IMR-90 (cell line): ENCODE measurements at regions not wholly inside any gene's neighbourhood (a gene's known extent, or its start where the extent isn't known, plus 50 kb on each side); places are given as distances from the start of the nearest gene placed in this dataset.

Experiments
- ATAC-seq: fragments of 200-7000 bp; cut with Tn5 transposase; 2 replicates; pipeline ENCODE4 v1.9.1; 2020; ENCODE audit warnings: low read depth, mild to moderate bottlenecking, moderate library complexity
- BruUV-seq: library from RNA; stranded (reverse); fragments of 400-500 nt; replicated peaks from 2 replicates; lab custom pipeline; 2021; lab: Mats Ljungman, UMichigan
- CTCF ChIA-PET: fragments of 300-600 bp; formaldehyde crosslinking; extraction: SDS; loops from one replicate; lab custom pipeline; 2021; ENCODE audit warnings: antibody characterized with exemption; lab: Yijun Ruan, JAX
- POLR2A ChIA-PET: fragments of 300-600 bp; sonication (Branson Sonifier 250); formaldehyde crosslinking; loops from one replicate; lab custom pipeline; 2022; ENCODE audit warnings: antibody characterized with exemption; ENCODE audit not compliant: unreplicated experiment; lab: Charles Lee
- DNase-seq: peaks from one replicate; pipeline ENCODE4 v3.0.0; 2013
- H2AFZ ChIP-seq: replicated peaks from 2 replicates; pipeline ENCODE3; 2013; ENCODE audit warnings: low read length, mild to moderate bottlenecking; ENCODE audit not compliant: poor library complexity
- H2AK5ac ChIP-seq: 2 replicates; pipeline ENCODE4 v1.6.1; 2013; ENCODE audit warnings: low read depth, low read length, inconsistent platforms
- H2AK9ac ChIP-seq: replicated peaks from 2 replicates; pipeline ENCODE3; 2013; ENCODE audit warnings: mild to moderate bottlenecking, low read depth, low read length, moderate library complexity; ENCODE audit not compliant: poor library complexity
- H2BK120ac ChIP-seq: 2 replicates; pipeline ENCODE4 v1.6.1; 2013; ENCODE audit warnings: low read depth, low read length, inconsistent platforms
- H2BK15ac ChIP-seq: 3 replicates; pipeline ENCODE4 v1.6.1; 2013; ENCODE audit warnings: low read depth, low read length, inconsistent platforms
- H2BK20ac ChIP-seq: 2 replicates; pipeline ENCODE4 v1.6.1; 2013; ENCODE audit warnings: low read depth, mild to moderate bottlenecking, inconsistent platforms, low read length, moderate library complexity
- H2BK5ac ChIP-seq: 2 replicates; pipeline ENCODE4 v1.6.1; 2013; ENCODE audit warnings: mild to moderate bottlenecking, low read depth, low read length, inconsistent platforms; ENCODE audit not compliant: poor library complexity, severe bottlenecking
- H3K14ac ChIP-seq: replicated peaks from 2 replicates; pipeline ENCODE4 v1.6.1; 2013; ENCODE audit warnings: low read depth, low read length, inconsistent platforms
- H3K18ac ChIP-seq: 2 replicates; pipeline ENCODE4 v1.6.1; 2013; ENCODE audit warnings: low read depth, low read length, control low read depth
- H3K23ac ChIP-seq: 2 replicates; pipeline ENCODE4 v1.6.1; 2013; ENCODE audit warnings: low read depth, low read length, inconsistent platforms
- H3K27ac ChIP-seq: 2 replicates; pipeline ENCODE4 v1.5.1; 2013; ENCODE audit warnings: mild to moderate bottlenecking, control low read depth, low read length; ENCODE audit not compliant: insufficient read depth
- H3K27me3 ChIP-seq: 2 replicates; pipeline ENCODE4 v1.6.1; 2013; ENCODE audit warnings: low read length; ENCODE audit not compliant: control insufficient read depth, insufficient read depth
- H3K36me3 ChIP-seq: 2 replicates; pipeline ENCODE4 v1.6.1; 2013; ENCODE audit warnings: low read length, mixed read lengths; ENCODE audit not compliant: control insufficient read depth, insufficient read depth
- H3K4ac ChIP-seq: 2 replicates; pipeline ENCODE4 v1.6.1; 2013; ENCODE audit warnings: low read depth, low read length, inconsistent platforms
- H3K4me1 ChIP-seq: 2 replicates; pipeline ENCODE4 v1.6.1; 2013; ENCODE audit warnings: low read length, mixed read lengths; ENCODE audit not compliant: control insufficient read depth, insufficient read depth
- H3K4me2 ChIP-seq: 2 replicates; pipeline ENCODE4 v1.6.1; 2013; ENCODE audit warnings: low read depth, mild to moderate bottlenecking, control low read depth, low read length, moderate library complexity
- H3K4me3 ChIP-seq: 2 replicates; pipeline ENCODE4 v1.5.1; 2013; ENCODE audit warnings: low read depth, mild to moderate bottlenecking, control low read depth, low read length, moderate library complexity; ENCODE audit not compliant: insufficient read depth
- H3K56ac ChIP-seq: 2 replicates; pipeline ENCODE4 v1.6.1; 2013; ENCODE audit warnings: low read length, inconsistent platforms; ENCODE audit not compliant: insufficient read depth; ENCODE audit errors: extremely low read depth
- H3K79me1 ChIP-seq, 2 experiments: 2 replicates each; pipeline ENCODE4 v1.6.1; 2013; ENCODE audit warnings: low read length in 2 of 2, inconsistent platforms in 1 of 2, low read depth in 1 of 2
- H3K9ac ChIP-seq: 2 replicates; pipeline ENCODE4 v1.6.1; 2013; ENCODE audit warnings: low read depth, low read length, control low read depth
- H3K9me1 ChIP-seq: 2 replicates; pipeline ENCODE4 v1.6.1; 2013; ENCODE audit warnings: low read length, inconsistent platforms; ENCODE audit not compliant: insufficient read depth
- H3K9me3 ChIP-seq: 2 replicates; pipeline ENCODE4 v1.6.1; 2013; ENCODE audit warnings: low read length; ENCODE audit not compliant: control insufficient read depth, insufficient read depth
- H4K20me1 ChIP-seq: 2 replicates; pipeline ENCODE4 v1.6.1; 2013; ENCODE audit warnings: low read length, inconsistent platforms; ENCODE audit not compliant: insufficient read depth
- H4K5ac ChIP-seq: 2 replicates; pipeline ENCODE4 v1.6.1; 2013; ENCODE audit warnings: mild to moderate bottlenecking, low read depth, low read length, control low read depth
- H4K8ac ChIP-seq, 2 experiments: 2 replicates each; pipeline ENCODE4 v1.6.1; 2013; ENCODE audit warnings: low read depth in 2 of 2, low read length in 2 of 2, control low read depth in 1 of 2, inconsistent platforms in 1 of 2
- H4K91ac ChIP-seq: 2 replicates; pipeline ENCODE4 v1.6.1; 2013; ENCODE audit warnings: low read depth, low read length, inconsistent platforms; ENCODE audit not compliant: insufficient read depth
- BHLHE40 ChIP-seq: fragments of 150-350 bp; IDR thresholded peaks from 2 replicates; pipeline ENCODE4 v1.6.1; 2016; ENCODE audit warnings: mild to moderate bottlenecking, low read depth, low read length
- CEBPB ChIP-seq: IDR thresholded peaks from 2 replicates; pipeline ENCODE4 v1.6.1; 2012; ENCODE audit warnings: low read depth, low read length, improper control_type of control experiment
- CHD1 ChIP-seq: IDR thresholded peaks from 2 replicates; pipeline ENCODE4 v1.6.1; 2012; ENCODE audit warnings: low read depth, low read length, improper control_type of control experiment
- CTCF ChIP-seq: conservative IDR thresholded peaks from 2 replicates; pipeline ENCODE4 v1.5.1; 2012; ENCODE audit warnings: mild to moderate bottlenecking, low read depth, low read length, improper control_type of control experiment
- ELK1 ChIP-seq: fragments of 150-350 bp; IDR thresholded peaks from 2 replicates; pipeline ENCODE4 v1.6.1; 2016; ENCODE audit warnings: low read depth, mild to moderate bottlenecking, low read length, moderate library complexity, borderline replicate concordance
- MAFK ChIP-seq: IDR thresholded peaks from 2 replicates; pipeline ENCODE4 v1.6.1; 2012; ENCODE audit warnings: low read depth, low read length, improper control_type of control experiment
- MAZ ChIP-seq: IDR thresholded peaks from 2 replicates; pipeline ENCODE4 v1.6.1; 2012; ENCODE audit warnings: low read depth, mild to moderate bottlenecking, low read length, improper control_type of control experiment, moderate library complexity, borderline replicate concordance
- MXI1 ChIP-seq: IDR thresholded peaks from 2 replicates; pipeline ENCODE4 v1.6.1; 2012; ENCODE audit warnings: low read depth, mild to moderate bottlenecking, low read length, moderate library complexity, borderline replicate concordance
- NFE2L2 ChIP-seq: fragments of 150-350 bp; IDR thresholded peaks from 2 replicates; pipeline ENCODE4 v1.6.1; 2016; ENCODE audit warnings: low read depth, mild to moderate bottlenecking, low read length
- POLR2A ChIP-seq: IDR thresholded peaks from 2 replicates; pipeline ENCODE4 v1.6.1; 2012; ENCODE audit warnings: mild to moderate bottlenecking, low read depth, low read length
- RAD21 ChIP-seq: IDR thresholded peaks from 2 replicates; pipeline ENCODE4 v1.6.1; 2012; ENCODE audit warnings: low read length, improper control_type of control experiment
- RCOR1 ChIP-seq: IDR thresholded peaks from 2 replicates; pipeline ENCODE4 v1.6.1; 2012; ENCODE audit warnings: mild to moderate bottlenecking, low read length, improper control_type of control experiment; ENCODE audit not compliant: insufficient replicate concordance
- RFX5 ChIP-seq: IDR thresholded peaks from 2 replicates; pipeline ENCODE4 v1.8.0; 2012; ENCODE audit warnings: low read depth, mild to moderate bottlenecking, low read length, moderate library complexity
- SMC3 ChIP-seq: fragments of 150-350 bp; IDR thresholded peaks from 2 replicates; pipeline ENCODE4 v1.6.1; 2016; ENCODE audit warnings: low read depth, mild to moderate bottlenecking, antibody characterized with exemption, low read length, moderate library complexity
- USF2 ChIP-seq: fragments of 150-350 bp; IDR thresholded peaks from 2 replicates; pipeline ENCODE4 v1.6.1; 2017; ENCODE audit warnings: mild to moderate bottlenecking, antibody characterized with exemption, low read length, low read depth
- WGBS, 2 experiments: methylation state at CpG; one replicate each; pipeline versions ENCODE4 v1.1.5 to v1.1.7; 2013; ENCODE audit warnings: missing lambda C conversion rate in 2 of 2; ENCODE audit not compliant: insufficient read length in 1 of 2; ENCODE audit errors: extremely low coverage in 2 of 2; 5-methylcytosine and 5-hydroxymethylcytosine counted together
- dilution Hi-C: fragments of 300-500 bp; cut with HindIII; formaldehyde crosslinking; loops from one replicate; pipeline ENCODE4 v1.14.3; 2018; ENCODE audit warnings: low sequenced_read_pairs; ENCODE audit not compliant: unreplicated experiment
- in situ Hi-C: fragments of 300-500 bp; cut with MboI; formaldehyde crosslinking; loops from 3 replicates; pipeline ENCODE4 v1.14.3; 2019; ENCODE audit warnings: low sequenced_read_pairs, inconsistent platforms, mixed read lengths
- intact Hi-C: fragments of 100-400 bp; cut with micrococcal nuclease; formaldehyde crosslinking; loops from 2 replicates; pipeline ENCODE4 v1.10.0; 2022

- Histone ChIP-seq H4K8ac (no peak overlapping the region), H2BK15ac (no peak overlapping the region), H3K9me3 (no peaks in the 10 kb centered on the region), H2BK5ac (no peak overlapping the region), H3K18ac (no peak overlapping the region), H3K36me3 (no peaks in the 10 kb centered on the region), H2AK9ac (no peak overlapping the region), H3K23ac (no peak overlapping the region), H3K56ac (no peak overlapping the region), H3K4me3 (no peak overlapping the region), H3K9me1 (no peaks in the 10 kb centered on the region), H2AK5ac (no peak overlapping the region), H3K9ac (no peak overlapping the region), H3K79me1 (no peaks in the 10 kb centered on the region), H4K20me1 (no peaks in the 10 kb centered on the region), H4K91ac (no peak overlapping the region), H4K5ac (no peak overlapping the region), H2AFZ (no peak overlapping the region), H3K4me1 (no peaks in the 10 kb centered on the region), H3K4me2 (no peak overlapping the region), H3K27me3 (no peaks in the 10 kb centered on the region), H3K4ac (no peak overlapping the region), H2BK120ac (no peak overlapping the region), H3K27ac (no peak overlapping the region), H2BK20ac (no peak overlapping the region), H3K14ac (no peak overlapping the region)
- in situ Hi-C loops: no loop called here
- intact Hi-C loops: no loop called here
- ChIA-PET CTCF (no interaction called here), POLR2A (no interaction called here)
- no CpG with 5 or more reads among the region's 2 CpGs for WGBS, 2 experiments
- no peak for ATAC-seq
- dilution Hi-C loops: no loop called here
- BruUV-seq: no TSS peak
- DNase-seq: no peak
- TF ChIP-seq MAFK (no peak), ELK1 (no peak), RAD21 (no peak), RCOR1 (no peak), SMC3 (no peak), POLR2A (no peak), NFE2L2 (no peak), RFX5 (no peak), MAZ (no peak), BHLHE40 (no peak), CTCF (no peak), MXI1 (no peak), USF2 (no peak), CHD1 (no peak), CEBPB (no peak)
Measured at GRCh38 chr10:57638411-57638810, 629.3 kb downstream of the IPMK start.
